ENCODE measurements at regions not wholly inside any gene's neighbourhood (a gene's known extent, or its start where the extent isn't known, plus 50 kb on each side); places are given as distances from the start of the nearest gene placed in this dataset.

- H3K27ac Mint-ChIP-seq (ENCODE audit: unreplicated experiment) = no peak overlapping the region
- H3K36me3 Mint-ChIP-seq (ENCODE audit: low read depth) = no peaks in the 10 kb centered on the region
- no peaks in the 10 kb centered on the region for H3K27me3 Mint-ChIP-seq (ENCODE audit: low read depth)
- TF ChIP-seq CTCF (conservative IDR thresholded peaks at IDR 0.05) = no peak
- H3K4me3 Mint-ChIP-seq = no peak overlapping the region
- H3K9me3 Mint-ChIP-seq = no peaks in the 10 kb centered on the region
- peaks cover 5% of the 10 kb centered on the region for H3K4me1 Mint-ChIP-seq
- DNase-seq (ENCODE audit: low read depth, low spot score) = no peak
Observed at GRCh38 chr14:84575681-84576080, 954.3 kb upstream of the FLRT2 start.

DNA sequence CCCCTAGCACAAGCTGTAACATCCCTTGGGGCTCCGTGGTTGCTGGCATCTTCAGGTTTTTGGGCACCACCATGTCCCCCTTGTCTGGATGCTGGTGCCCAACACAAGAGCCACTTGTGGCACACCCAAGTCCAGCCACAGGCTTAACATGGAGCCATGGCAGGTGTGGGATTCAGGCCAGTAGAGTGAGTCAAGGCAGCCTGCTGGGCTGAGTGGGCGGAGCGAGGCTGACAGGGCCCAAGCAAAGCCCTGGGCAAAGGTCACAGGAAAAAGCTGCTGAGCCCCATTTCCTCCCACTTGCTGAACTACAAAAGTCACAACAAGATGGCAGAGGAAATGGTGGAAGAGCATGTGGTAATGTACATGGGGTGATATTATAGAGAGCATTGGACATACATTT lies 950.7 kb upstream of the FLRT2 start:
- no peak for DNase-seq (ENCODE audit: low read depth, low spot score)
- no peaks in the 10 kb centered on the region for H3K36me3 Mint-ChIP-seq (ENCODE audit: low read depth)
- no peak for TF ChIP-seq CTCF (conservative IDR thresholded peaks at IDR 0.05)
- no peak overlapping the region for H3K4me3 Mint-ChIP-seq
- H3K4me1 Mint-ChIP-seq = no peaks in the 10 kb centered on the region
- no peak overlapping the region for H3K27ac Mint-ChIP-seq (ENCODE audit: unreplicated experiment)
- no peaks in the 10 kb centered on the region for H3K27me3 Mint-ChIP-seq (ENCODE audit: low read depth)
- H3K9me3 Mint-ChIP-seq = peaks cover 5% of the 10 kb centered on the region

- TF ChIP-seq CTCF (conservative IDR thresholded peaks at IDR 0.05) = no peak
- Mint-ChIP-seq H3K4me3 (no peak overlapping the region), H3K36me3 (ENCODE audit: low read depth) (peaks cover 3% of the 10 kb centered on the region), H3K4me1 (no peaks in the 10 kb centered on the region), H3K27me3 (ENCODE audit: low read depth) (no peaks in the 10 kb centered on the region), H3K9me3 (peaks cover 5% of the 10 kb centered on the region), H3K27ac (ENCODE audit: unreplicated experiment) (no peak overlapping the region)
- DNase-seq (ENCODE audit: low read depth, low spot score) = no peak
Observed at GRCh38 chr14:84581041-84581440, 948.9 kb upstream of the FLRT2 start.

GRCh38 chr14:84584511-84584910 lies 945.4 kb upstream of the FLRT2 start:
- TF ChIP-seq CTCF (conservative IDR thresholded peaks at IDR 0.05) = no peak
- no peaks in the 10 kb centered on the region for H3K4me1 Mint-ChIP-seq
- no peak overlapping the region for H3K27ac Mint-ChIP-seq (ENCODE audit: unreplicated experiment)
- peaks cover 3% of the 10 kb centered on the region for H3K36me3 Mint-ChIP-seq (ENCODE audit: low read depth)
- DNase-seq (ENCODE audit: low read depth, low spot score) = no peak
- no peak overlapping the region for H3K4me3 Mint-ChIP-seq
- no peaks in the 10 kb centered on the region for H3K27me3 Mint-ChIP-seq (ENCODE audit: low read depth)
- peaks cover 7% of the 10 kb centered on the region for H3K9me3 Mint-ChIP-seq

DNA sequence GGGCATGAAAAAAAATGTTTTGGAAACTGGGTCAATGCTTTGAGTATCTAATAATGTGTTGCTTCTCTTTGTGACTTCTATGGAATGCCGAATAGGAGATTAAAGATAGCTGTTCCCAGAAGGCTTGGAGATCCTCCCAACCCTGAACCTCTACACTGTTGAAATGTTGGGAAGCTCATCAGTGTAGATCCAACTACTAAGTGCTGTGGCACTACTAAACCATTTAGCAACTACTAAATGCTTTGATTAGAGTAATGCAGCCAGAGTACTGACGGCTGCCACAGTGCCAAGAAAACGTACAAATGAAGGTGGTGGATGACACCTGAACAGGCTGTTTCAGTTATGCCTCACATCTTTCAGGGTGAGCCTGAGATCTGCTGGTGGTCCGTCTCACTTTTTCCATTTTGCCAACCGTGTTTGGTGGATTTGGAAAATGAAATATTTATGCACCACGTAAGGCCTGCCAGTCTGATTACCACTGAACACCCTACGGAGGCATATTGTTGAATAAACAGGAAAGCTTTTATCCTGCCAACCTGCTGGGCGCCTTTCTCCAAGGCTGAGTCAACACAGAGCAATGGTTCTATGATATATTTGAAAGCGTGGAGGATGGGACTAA lies 938.0 kb upstream of the FLRT2 start:
- no peak overlapping the region for H3K4me3 Mint-ChIP-seq
- no peaks in the 10 kb centered on the region for H3K36me3 Mint-ChIP-seq (ENCODE audit: low read depth)
- TF ChIP-seq CTCF (conservative IDR thresholded peaks at IDR 0.05) = no peak
- no peaks in the 10 kb centered on the region for H3K4me1 Mint-ChIP-seq
- DNase-seq (ENCODE audit: low read depth, low spot score) = no peak
- no peaks in the 10 kb centered on the region for H3K9me3 Mint-ChIP-seq
- no peaks in the 10 kb centered on the region for H3K27me3 Mint-ChIP-seq (ENCODE audit: low read depth)
- no peak overlapping the region for H3K27ac Mint-ChIP-seq (ENCODE audit: unreplicated experiment)
